H1 (cell line): ENCODE measurements at regions not wholly inside any gene's neighbourhood (a gene's known extent, or its start where the extent isn't known, plus 50 kb on each side); places are given as distances from the start of the nearest gene placed in this dataset.

Experiments
- BCL11A ChIP-seq, 2 experiments: IDR thresholded peaks; one replicate each; pipeline ENCODE4 v1.6.1; 2011; ENCODE audit warnings: low read depth in 2 of 2, low read length in 2 of 2, mild to moderate bottlenecking in 2 of 2
- EGR1 ChIP-seq: IDR thresholded peaks from 2 replicates; pipeline ENCODE4 v1.6.1; 2011; ENCODE audit warnings: low read depth, low read length, borderline replicate concordance
- GABPA ChIP-seq: IDR thresholded peaks from 2 replicates; pipeline ENCODE4 v1.6.1; 2011; ENCODE audit warnings: mild to moderate bottlenecking, low read length, moderate library complexity, borderline replicate concordance; ENCODE audit not compliant: insufficient read depth
- POLR2A ChIP-seq, 2 experiments: IDR thresholded peaks; 1 replicate in 1 of 2; 2 replicates in 1 of 2; pipeline ENCODE4 v1.6.1; 2011; ENCODE audit warnings: low read depth in 2 of 2, low read length in 2 of 2, mild to moderate bottlenecking in 2 of 2; ENCODE audit errors: control extremely low read depth in 1 of 2
- RAD21 ChIP-seq, 2 experiments: IDR thresholded peaks in 1 of 2; conservative IDR thresholded peaks in 1 of 2; 2 replicates each; pipeline ENCODE4 v1.6.1; 2011; ENCODE audit warnings: low read depth in 2 of 2, low read length in 2 of 2, improper control_type of control experiment in 1 of 2, inconsistent platforms in 1 of 2, mild to moderate bottlenecking in 1 of 2, moderate library complexity in 1 of 2
- SIN3A ChIP-seq, 2 experiments: IDR thresholded peaks in 1 of 2; conservative IDR thresholded peaks in 1 of 2; 2 replicates each; pipeline ENCODE4 v1.6.1; 2011 to 2012; ENCODE audit warnings: low read length in 2 of 2, improper control_type of control experiment in 1 of 2, low read depth in 1 of 2, mild to moderate bottlenecking in 1 of 2
- SUZ12 ChIP-seq: fragments of 200-600 bp; sonication (generic); IDR thresholded peaks from 2 replicates; pipeline ENCODE4 v1.6.1; 2012; ENCODE audit warnings: mild to moderate bottlenecking, inconsistent platforms, low read length, moderate library complexity, mixed read lengths
- TBP ChIP-seq: IDR thresholded peaks from 2 replicates; pipeline ENCODE4 v1.6.1; 2011; ENCODE audit warnings: low read depth, low read length, improper control_type of control experiment
- TEAD4 ChIP-seq: IDR thresholded peaks from 2 replicates; pipeline ENCODE4 v1.6.1; 2012; ENCODE audit warnings: low read depth, low read length, inconsistent platforms, mixed read lengths
- TF ChIP-seq, protein P1 (sequence below): fragments of 300-600 bp; sonication (generic); IDR thresholded peaks from 2 replicates; pipeline ENCODE4 v1.7.1; 2012; ENCODE audit warnings: low read length, moderate library complexity, mild to moderate bottlenecking, inconsistent platforms; ENCODE audit not compliant: insufficient replicate concordance
- TF ChIP-seq, protein P2 (sequence below): IDR thresholded peaks from 2 replicates; pipeline ENCODE4 v1.6.1; 2012; ENCODE audit warnings: inconsistent platforms

- TF ChIP-seq, protein P1, sequence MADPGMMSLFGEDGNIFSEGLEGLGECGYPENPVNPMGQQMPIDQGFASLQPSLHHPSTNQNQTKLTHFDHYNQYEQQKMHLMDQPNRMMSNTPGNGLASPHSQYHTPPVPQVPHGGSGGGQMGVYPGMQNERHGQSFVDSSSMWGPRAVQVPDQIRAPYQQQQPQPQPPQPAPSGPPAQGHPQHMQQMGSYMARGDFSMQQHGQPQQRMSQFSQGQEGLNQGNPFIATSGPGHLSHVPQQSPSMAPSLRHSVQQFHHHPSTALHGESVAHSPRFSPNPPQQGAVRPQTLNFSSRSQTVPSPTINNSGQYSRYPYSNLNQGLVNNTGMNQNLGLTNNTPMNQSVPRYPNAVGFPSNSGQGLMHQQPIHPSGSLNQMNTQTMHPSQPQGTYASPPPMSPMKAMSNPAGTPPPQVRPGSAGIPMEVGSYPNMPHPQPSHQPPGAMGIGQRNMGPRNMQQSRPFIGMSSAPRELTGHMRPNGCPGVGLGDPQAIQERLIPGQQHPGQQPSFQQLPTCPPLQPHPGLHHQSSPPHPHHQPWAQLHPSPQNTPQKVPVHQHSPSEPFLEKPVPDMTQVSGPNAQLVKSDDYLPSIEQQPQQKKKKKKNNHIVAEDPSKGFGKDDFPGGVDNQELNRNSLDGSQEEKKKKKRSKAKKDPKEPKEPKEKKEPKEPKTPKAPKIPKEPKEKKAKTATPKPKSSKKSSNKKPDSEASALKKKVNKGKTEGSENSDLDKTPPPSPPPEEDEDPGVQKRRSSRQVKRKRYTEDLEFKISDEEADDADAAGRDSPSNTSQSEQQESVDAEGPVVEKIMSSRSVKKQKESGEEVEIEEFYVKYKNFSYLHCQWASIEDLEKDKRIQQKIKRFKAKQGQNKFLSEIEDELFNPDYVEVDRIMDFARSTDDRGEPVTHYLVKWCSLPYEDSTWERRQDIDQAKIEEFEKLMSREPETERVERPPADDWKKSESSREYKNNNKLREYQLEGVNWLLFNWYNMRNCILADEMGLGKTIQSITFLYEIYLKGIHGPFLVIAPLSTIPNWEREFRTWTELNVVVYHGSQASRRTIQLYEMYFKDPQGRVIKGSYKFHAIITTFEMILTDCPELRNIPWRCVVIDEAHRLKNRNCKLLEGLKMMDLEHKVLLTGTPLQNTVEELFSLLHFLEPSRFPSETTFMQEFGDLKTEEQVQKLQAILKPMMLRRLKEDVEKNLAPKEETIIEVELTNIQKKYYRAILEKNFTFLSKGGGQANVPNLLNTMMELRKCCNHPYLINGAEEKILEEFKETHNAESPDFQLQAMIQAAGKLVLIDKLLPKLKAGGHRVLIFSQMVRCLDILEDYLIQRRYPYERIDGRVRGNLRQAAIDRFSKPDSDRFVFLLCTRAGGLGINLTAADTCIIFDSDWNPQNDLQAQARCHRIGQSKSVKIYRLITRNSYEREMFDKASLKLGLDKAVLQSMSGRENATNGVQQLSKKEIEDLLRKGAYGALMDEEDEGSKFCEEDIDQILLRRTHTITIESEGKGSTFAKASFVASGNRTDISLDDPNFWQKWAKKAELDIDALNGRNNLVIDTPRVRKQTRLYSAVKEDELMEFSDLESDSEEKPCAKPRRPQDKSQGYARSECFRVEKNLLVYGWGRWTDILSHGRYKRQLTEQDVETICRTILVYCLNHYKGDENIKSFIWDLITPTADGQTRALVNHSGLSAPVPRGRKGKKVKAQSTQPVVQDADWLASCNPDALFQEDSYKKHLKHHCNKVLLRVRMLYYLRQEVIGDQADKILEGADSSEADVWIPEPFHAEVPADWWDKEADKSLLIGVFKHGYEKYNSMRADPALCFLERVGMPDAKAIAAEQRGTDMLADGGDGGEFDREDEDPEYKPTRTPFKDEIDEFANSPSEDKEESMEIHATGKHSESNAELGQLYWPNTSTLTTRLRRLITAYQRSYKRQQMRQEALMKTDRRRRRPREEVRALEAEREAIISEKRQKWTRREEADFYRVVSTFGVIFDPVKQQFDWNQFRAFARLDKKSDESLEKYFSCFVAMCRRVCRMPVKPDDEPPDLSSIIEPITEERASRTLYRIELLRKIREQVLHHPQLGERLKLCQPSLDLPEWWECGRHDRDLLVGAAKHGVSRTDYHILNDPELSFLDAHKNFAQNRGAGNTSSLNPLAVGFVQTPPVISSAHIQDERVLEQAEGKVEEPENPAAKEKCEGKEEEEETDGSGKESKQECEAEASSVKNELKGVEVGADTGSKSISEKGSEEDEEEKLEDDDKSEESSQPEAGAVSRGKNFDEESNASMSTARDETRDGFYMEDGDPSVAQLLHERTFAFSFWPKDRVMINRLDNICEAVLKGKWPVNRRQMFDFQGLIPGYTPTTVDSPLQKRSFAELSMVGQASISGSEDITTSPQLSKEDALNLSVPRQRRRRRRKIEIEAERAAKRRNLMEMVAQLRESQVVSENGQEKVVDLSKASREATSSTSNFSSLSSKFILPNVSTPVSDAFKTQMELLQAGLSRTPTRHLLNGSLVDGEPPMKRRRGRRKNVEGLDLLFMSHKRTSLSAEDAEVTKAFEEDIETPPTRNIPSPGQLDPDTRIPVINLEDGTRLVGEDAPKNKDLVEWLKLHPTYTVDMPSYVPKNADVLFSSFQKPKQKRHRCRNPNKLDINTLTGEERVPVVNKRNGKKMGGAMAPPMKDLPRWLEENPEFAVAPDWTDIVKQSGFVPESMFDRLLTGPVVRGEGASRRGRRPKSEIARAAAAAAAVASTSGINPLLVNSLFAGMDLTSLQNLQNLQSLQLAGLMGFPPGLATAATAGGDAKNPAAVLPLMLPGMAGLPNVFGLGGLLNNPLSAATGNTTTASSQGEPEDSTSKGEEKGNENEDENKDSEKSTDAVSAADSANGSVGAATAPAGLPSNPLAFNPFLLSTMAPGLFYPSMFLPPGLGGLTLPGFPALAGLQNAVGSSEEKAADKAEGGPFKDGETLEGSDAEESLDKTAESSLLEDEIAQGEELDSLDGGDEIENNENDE = no peak
- TF ChIP-seq TBP (no peak), POLR2A (IDR thresholded peaks at IDR 0.05; ENCODE audit: control extremely low read depth in 1 of 2, low read depth in 2 of 2, low read length in 2 of 2) (no peak), BCL11A (IDR thresholded peaks at IDR 0.05; ENCODE audit: low read depth in 2 of 2, low read length in 2 of 2) (no peak), EGR1 (0 out of 2 replicates have a peak, but pooled peaks have one; percentile 16), SUZ12 (no peak), RAD21 (IDR thresholded peaks at IDR 0.05 in 1 of 2, conservative IDR thresholded peaks at IDR 0.05 in 1 of 2; ENCODE audit: low read depth in 2 of 2, low read length in 2 of 2) (peak; percentile 68 to 80), TEAD4 (peak; percentile 89), SIN3A (conservative IDR thresholded peaks at IDR 0.05 in 1 of 2, IDR thresholded peaks at IDR 0.05 in 1 of 2; ENCODE audit: low read depth in 1 of 2, low read length in 2 of 2) (peak in 1 of 2 experiments; percentile 74; a peak in 1 of 4 replicates), GABPA (no peak)
- TF ChIP-seq, protein P2, sequence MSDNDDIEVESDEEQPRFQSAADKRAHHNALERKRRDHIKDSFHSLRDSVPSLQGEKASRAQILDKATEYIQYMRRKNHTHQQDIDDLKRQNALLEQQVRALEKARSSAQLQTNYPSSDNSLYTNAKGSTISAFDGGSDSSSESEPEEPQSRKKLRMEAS = 0 out of 2 replicates have a peak, but pooled peaks have one; percentile 40
Measured at GRCh38 chr7:133139350-133139749, 57.5 kb upstream of the CHCHD3 start (continued).
